A549 (cell line): ENCODE measurements at regions not wholly inside any gene's neighbourhood (a gene's known extent, or its start where the extent isn't known, plus 50 kb on each side); places are given as distances from the start of the nearest gene placed in this dataset.

Source experiments
- ATAC-seq, 2 experiments: fragments of 200-7000 bp in 1 of 2; fragments of >200 bp in 1 of 2; cut with Nextera tagmentation in 1 of 2; cut with Tn5 transposase in 1 of 2; 3 replicates each; pipeline versions ENCODE4 v1.8.0 to v1.9.1; 2018 to 2020; ENCODE audit warnings: mild to moderate bottlenecking in 1 of 2, moderate library complexity in 1 of 2
- CTCF ChIA-PET: fragments of 300-600 bp; sonication (Branson Sonifier 250); formaldehyde crosslinking; extraction: SDS; loops from one replicate; lab custom pipeline; 2021; ENCODE audit warnings: antibody characterized with exemption, inconsistent platforms; lab: Yijun Ruan, JAX
- POLR2A ChIA-PET: fragments of 350-600 bp; formaldehyde crosslinking; extraction: SDS; loops from one replicate; lab custom pipeline; 2021; ENCODE audit warnings: antibody characterized with exemption, inconsistent platforms; lab: Yijun Ruan, JAX
- DNase-seq, 2 experiments: peaks; one replicate each; pipeline versions ENCODE4 v3.0.0 to v3.0.0-alpha.2; 2011 to 2016; ENCODE audit warnings: low read depth in 1 of 2, low spot score in 1 of 2
- FAIRE-seq: peaks from 2 replicates; lab custom pipeline; 2011; peaks lifted over from hg19 to GRCh38; lab: Jason Lieb, UNC
- H3K27ac ChIP-seq, 2 experiments: fragments of >200 bp; sonication (Bioruptor Twin); formaldehyde crosslinking; 3 replicates each; pipeline ENCODE4 v1.5.1; 2016 to 2017
- H3K4me1 ChIP-seq: fragments of >200 bp; sonication (Bioruptor Twin); formaldehyde crosslinking; 3 replicates; pipeline ENCODE4 v1.6.1; 2016
- H3K4me2 ChIP-seq: fragments of >200 bp; sonication (Bioruptor Twin); formaldehyde crosslinking; 3 replicates; pipeline ENCODE4 v1.6.1; 2016
- H3K4me3 ChIP-seq: fragments of >200 bp; sonication (Bioruptor Twin); formaldehyde crosslinking; 3 replicates; pipeline ENCODE4 v1.5.1; 2016
- H3K9me3 ChIP-seq: fragments of >200 bp; sonication (Bioruptor Twin); formaldehyde crosslinking; 3 replicates; pipeline ENCODE4 v1.6.1; 2016
- CBX8 ChIP-seq: fragments of 200-600 bp; sonication (generic); IDR thresholded peaks from 2 replicates; pipeline ENCODE4 v1.6.1; 2016
- CEBPB ChIP-seq, 2 experiments: fragments of >200 bp in 1 of 2; sonication (Bioruptor Twin) in 1 of 2; formaldehyde crosslinking in 1 of 2; IDR thresholded peaks; 2 replicates each; pipeline ENCODE4 v1.6.1; 2012 to 2016
- CTCF ChIP-seq: fragments of >200 bp; sonication (Bioruptor Twin); formaldehyde crosslinking; IDR thresholded peaks from 3 replicates; pipeline ENCODE4 v1.5.1; 2016
- E2F6 ChIP-seq: IDR thresholded peaks from 2 replicates; pipeline ENCODE4 v1.6.1; 2012; ENCODE audit warnings: low read depth, borderline replicate concordance
- ELK1 ChIP-seq: fragments of 150-350 bp; IDR thresholded peaks from 2 replicates; pipeline ENCODE4 v1.6.1; 2014; ENCODE audit warnings: low read depth, mild to moderate bottlenecking, low read length
- EP300 ChIP-seq, 2 experiments: fragments of >200 bp; sonication (Bioruptor Twin); formaldehyde crosslinking; IDR thresholded peaks; 2 replicates in 1 of 2; 3 replicates in 1 of 2; pipeline ENCODE4 v1.6.1; 2016 to 2017
- JUN ChIP-seq, 2 experiments: fragments of >200 bp; sonication (Bioruptor Twin); formaldehyde crosslinking; IDR thresholded peaks; 2 replicates in 1 of 2; 3 replicates in 1 of 2; pipeline ENCODE4 v1.6.1; 2016 to 2017
- KDM1A ChIP-seq: fragments of 200-600 bp; sonication (generic); IDR thresholded peaks from 2 replicates; pipeline ENCODE4 v1.6.1; 2016; ENCODE audit warnings: low read depth, mild to moderate bottlenecking
- KDM5A ChIP-seq: fragments of 200-600 bp; sonication (generic); IDR thresholded peaks from 2 replicates; pipeline ENCODE4 v1.6.1; 2016; ENCODE audit warnings: antibody characterized with exemption, mild to moderate bottlenecking
- NPAS2 ChIP-seq: fragments of 250-450 bp; sonication (Bioruptor Pico); IDR thresholded peaks from 2 replicates; pipeline ENCODE4 v1.8.0; 2022; ENCODE audit warnings: mild to moderate bottlenecking, moderate library complexity, borderline replicate concordance
- PHF8 ChIP-seq: fragments of 200-600 bp; sonication (generic); IDR thresholded peaks from 2 replicates; pipeline ENCODE4 v1.6.1; 2016; ENCODE audit warnings: low read depth, mild to moderate bottlenecking, antibody characterized with exemption, moderate library complexity, borderline replicate concordance
- RCOR1 ChIP-seq: fragments of 150-350 bp; IDR thresholded peaks from 2 replicates; pipeline ENCODE4 v1.6.1; 2014; ENCODE audit warnings: antibody characterized with exemption, low read length, low read depth
- REST ChIP-seq: fragments of 200-600 bp; sonication (generic); IDR thresholded peaks from 2 replicates; pipeline ENCODE4 v1.6.1; 2016; ENCODE audit warnings: antibody characterized with exemption, mild to moderate bottlenecking, moderate library complexity
- TFCP2L1 ChIP-seq: fragments of 250-450 bp; sonication (Bioruptor Pico); IDR thresholded peaks from 2 replicates; pipeline ENCODE4 v1.5.0; 2021; ENCODE audit warnings: mild to moderate bottlenecking
- ZC3H11A ChIP-seq: fragments of 450-650 bp; IDR thresholded peaks from 2 replicates; pipeline ENCODE4 v1.6.1; 2014; ENCODE audit warnings: antibody characterized with exemption, mild to moderate bottlenecking
- ZNF302 ChIP-seq: fragments of 250-450 bp; sonication (Bioruptor Pico); IDR thresholded peaks from 2 replicates; pipeline ENCODE4 v1.9.0; 2021; ENCODE audit warnings: inconsistent platforms, mild to moderate bottlenecking, moderate library complexity
- WGBS: methylation state at CpG from one replicate; pipeline ENCODE4 v1.1.6; 2017; ENCODE audit errors: missing lambda C conversion rate; 5-methylcytosine and 5-hydroxymethylcytosine counted together

GRCh38 chr20:8967641-8968245, 101.1 kb upstream of the PLCB4 start:
- DNase-seq: no peak
- POLR2A ChIA-PET: no interaction called here
- CTCF ChIA-PET: interaction anchor here (1.5 kb wide), 1 partner anchor 17 kb away, joined by 3 read pairs; no protein-coding TSS in a partner anchor
- no peak overlapping the region for H3K4me2 ChIP-seq
- H3K9me3 ChIP-seq: peaks cover 5% of the 10 kb centered on the region
- no peaks in the 10 kb centered on the region; the same call in 2 of the 3 replicates for H3K4me1 ChIP-seq
- 70% methylated on average over 2 of the region's 2 CpGs for WGBS
- ATAC-seq: no peak
- FAIRE-seq: no peak
- no peak overlapping the region for H3K27ac ChIP-seq
- H3K4me3 ChIP-seq: no peak overlapping the region
- TF ChIP-seq ELK1: no peak
- TF ChIP-seq PHF8: no peak
- no peak for TF ChIP-seq REST
- 0 out of 4 replicates have a peak, but pooled peaks of 1 of the 2 experiments have one; percentile 28 for TF ChIP-seq CEBPB (IDR thresholded peaks at IDR 0.05)
- TF ChIP-seq ZNF302 (CRISPR knock-in tag): no peak
- TF ChIP-seq KDM5A: no peak
- no peak for TF ChIP-seq ZC3H11A
- no peak for TF ChIP-seq EP300 (IDR thresholded peaks at IDR 0.05)

GRCh38 chr20:8969146-8969583, 99.7 kb upstream of the PLCB4 start:
- no peak for ATAC-seq
- H3K4me1 ChIP-seq: no peaks in the 10 kb centered on the region; the same call in 2 of the 3 replicates
- no peak overlapping the region for H3K4me2 ChIP-seq
- DNase-seq: no peak
- ChIA-PET POLR2A (no interaction called here), CTCF (interaction anchor here (0.9 to 1.5 kb wide), 2 partner anchors 18 to 115 kb away, joined by 3 read pairs; no protein-coding TSS in a partner anchor)
- no peak for FAIRE-seq
- TF ChIP-seq TFCP2L1 (CRISPR knock-in tag) (no peak), JUN (IDR thresholded peaks at IDR 0.05) (no peak), NPAS2 (CRISPR knock-in tag) (no peak), KDM1A (no peak), RCOR1 (no peak), CBX8 (no peak), CTCF (no peak), E2F6 (no peak), KDM5A (no peak)
- peaks cover 5% of the 10 kb centered on the region for H3K9me3 ChIP-seq
- no peak overlapping the region for H3K27ac ChIP-seq
- H3K4me3 ChIP-seq: no peak overlapping the region
